ENCODE measurements at regions not wholly inside any gene's neighbourhood (a gene's known extent, or its start where the extent isn't known, plus 50 kb on each side); places are given as distances from the start of the nearest gene placed in this dataset.

GRCh38 chrX:68914479-68914946 lies 85.7 kb downstream of the EFNB1 start:
- Histone ChIP-seq H3K27ac (no peak overlapping the region), H3K36me3 (no peaks in the 10 kb centered on the region), H3K27me3 (no peaks in the 10 kb centered on the region), H3K4me3 (no peak overlapping the region), H3K4me1 (no peaks in the 10 kb centered on the region), H3K9ac (ENCODE audit: low read depth in 2 of 2, low read length in 2 of 2) (no peak overlapping the region), H3K9me3 (no peaks in the 10 kb centered on the region)
- intact Hi-C loops (cut with DNase I), result no loop called here
- no peak for TF ChIP-seq CTCF (IDR thresholded peaks at IDR 0.05)
- no peak for DNase-seq

GRCh38 chrX:68913249-68913547 lies 84.4 kb downstream of the EFNB1 start:
- H3K27ac ChIP-seq, result no peak overlapping the region
- intact Hi-C loops (cut with DNase I), result no loop called here
- no peaks in the 10 kb centered on the region for H3K4me1 ChIP-seq

GRCh38 chrX:68912113-68912512 lies 83.3 kb downstream of the EFNB1 start:
- intact Hi-C loops (cut with DNase I), result no loop called here
- Histone ChIP-seq H3K9me3 (no peaks in the 10 kb centered on the region), H3K4me3 (no peak overlapping the region), H3K9ac (ENCODE audit: low read depth in 2 of 2, low read length in 2 of 2) (no peak overlapping the region), H3K36me3 (no peaks in the 10 kb centered on the region), H3K4me1 (no peaks in the 10 kb centered on the region), H3K27me3 (no peaks in the 10 kb centered on the region), H3K27ac (no peak overlapping the region)
- DNase-seq, result no peak
- TF ChIP-seq CTCF (IDR thresholded peaks at IDR 0.05), result no peak

More at GRCh38 chrX:68913249-68913547, 84.4 kb downstream of the EFNB1 start:
- H3K9ac ChIP-seq (ENCODE audit: low read depth in 2 of 2, low read length in 2 of 2), result no peak overlapping the region
- TF ChIP-seq CTCF (IDR thresholded peaks at IDR 0.05), result no peak
- no peaks in the 10 kb centered on the region for H3K27me3 ChIP-seq
- no peaks in the 10 kb centered on the region for H3K36me3 ChIP-seq
- H3K9me3 ChIP-seq, result no peaks in the 10 kb centered on the region
- no peak overlapping the region for H3K4me3 ChIP-seq
- DNase-seq, result no peak

DNA sequence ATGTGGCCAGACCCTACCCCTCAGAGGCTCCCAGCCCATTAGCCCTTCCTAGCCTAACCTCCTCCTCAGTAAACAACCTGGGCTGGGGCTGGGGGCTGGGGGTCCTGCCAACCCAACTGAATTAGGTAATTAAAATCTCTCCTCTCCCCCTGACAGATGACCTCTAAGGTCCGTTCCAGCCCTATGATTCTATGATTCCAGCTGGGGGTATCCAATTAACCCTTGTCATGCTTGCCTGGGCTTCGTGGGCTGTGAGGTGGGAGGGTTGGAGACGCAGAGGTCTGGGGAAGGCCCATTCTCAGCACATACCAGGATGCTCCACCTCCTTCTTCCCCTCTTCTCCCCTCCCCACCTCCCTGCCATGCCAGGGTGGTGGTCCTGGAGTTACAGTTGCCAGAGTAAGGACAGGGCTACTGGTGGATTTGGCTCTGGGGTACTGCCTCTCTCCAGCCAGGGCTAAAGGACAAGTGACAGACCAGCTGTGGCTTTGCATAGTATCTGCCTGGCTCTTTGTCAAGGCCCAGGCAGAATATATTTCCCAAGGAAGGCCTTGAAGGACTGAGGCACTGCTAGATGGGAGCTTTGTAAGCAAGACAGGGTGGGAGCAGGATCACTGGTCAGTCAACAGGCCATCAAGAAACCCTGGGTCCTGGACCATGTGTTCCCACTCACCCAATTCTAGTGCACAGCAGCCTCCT lies 82.1 kb downstream of the EFNB1 start:
- no peak for DNase-seq
- TF ChIP-seq CTCF (IDR thresholded peaks at IDR 0.05), result no peak
- H3K36me3 ChIP-seq, result no peaks in the 10 kb centered on the region
- no peak overlapping the region for H3K9ac ChIP-seq (ENCODE audit: low read depth in 2 of 2, low read length in 2 of 2)
- H3K27ac ChIP-seq, result no peak overlapping the region
- no peaks in the 10 kb centered on the region for H3K4me1 ChIP-seq
- no peaks in the 10 kb centered on the region for H3K9me3 ChIP-seq
- intact Hi-C loops (cut with DNase I), result no loop called here
- H3K4me3 ChIP-seq, result no peak overlapping the region
- H3K27me3 ChIP-seq, result no peaks in the 10 kb centered on the region

DNA sequence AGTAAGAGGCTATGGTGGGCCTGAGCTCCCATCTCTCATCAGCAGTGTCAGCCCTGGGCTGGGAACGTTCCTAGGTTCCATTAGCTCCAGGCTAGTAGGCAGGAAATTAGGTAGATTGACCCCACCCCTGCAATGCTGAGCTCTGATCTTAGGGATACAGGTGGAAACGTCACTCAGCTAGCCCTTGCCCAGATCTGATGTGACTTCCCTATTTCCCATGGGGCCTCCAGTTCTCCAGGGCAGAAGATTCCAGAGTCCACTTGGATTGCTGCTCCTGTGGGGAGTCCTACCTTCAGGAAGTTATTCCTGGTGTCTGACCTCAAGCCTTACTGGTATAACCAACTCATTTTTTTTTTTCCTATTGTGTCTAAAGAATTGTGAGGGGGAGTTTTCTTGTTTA lies 81.1 kb downstream of the EFNB1 start:
- no peaks in the 10 kb centered on the region for H3K27me3 ChIP-seq
- no peak overlapping the region for H3K9ac ChIP-seq (ENCODE audit: low read depth in 2 of 2, low read length in 2 of 2)
- no peak for TF ChIP-seq CTCF (IDR thresholded peaks at IDR 0.05)
- no peak overlapping the region for H3K27ac ChIP-seq
- H3K4me3 ChIP-seq, result no peak overlapping the region
- no peaks in the 10 kb centered on the region for H3K9me3 ChIP-seq
- no peaks in the 10 kb centered on the region for H3K36me3 ChIP-seq
- H3K4me1 ChIP-seq, result no peaks in the 10 kb centered on the region
- DNase-seq, result no peak
- intact Hi-C loops (cut with DNase I), result no loop called here

All from colonic mucosa (tissue), 4 donors.